ENCODE measurements at regions not wholly inside any gene's neighbourhood (a gene's known extent, or its start where the extent isn't known, plus 50 kb on each side); places are given as distances from the start of the nearest gene placed in this dataset.
"Not testable (repeated sequence)": the region's sequence is repeated elsewhere in the genome, so short reads cannot be mapped to it uniquely, and the experiment has no call there.

DNA sequence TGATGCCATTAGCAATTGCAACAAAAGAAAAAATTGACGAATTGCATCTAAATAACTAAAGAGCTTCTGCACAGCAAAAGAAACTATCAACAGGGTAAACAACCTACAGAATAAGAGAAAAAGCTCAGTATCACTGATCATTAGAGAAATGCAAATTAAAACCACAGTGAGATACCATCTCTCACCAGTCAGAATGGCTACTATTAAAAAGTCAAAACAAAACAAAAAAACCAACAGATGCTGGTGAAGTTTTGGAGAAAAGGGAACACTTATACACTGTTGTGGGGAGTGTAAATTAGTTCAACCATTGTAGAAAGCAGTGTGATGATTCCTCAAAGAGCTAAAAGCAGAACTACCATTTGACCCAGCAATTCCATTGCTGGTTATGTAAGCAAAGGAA lies 155.1 kb upstream of the GHR start:
- TF ChIP-seq, protein P1, sequence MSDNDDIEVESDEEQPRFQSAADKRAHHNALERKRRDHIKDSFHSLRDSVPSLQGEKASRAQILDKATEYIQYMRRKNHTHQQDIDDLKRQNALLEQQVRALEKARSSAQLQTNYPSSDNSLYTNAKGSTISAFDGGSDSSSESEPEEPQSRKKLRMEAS (IDR thresholded peaks at IDR 0.05), result not testable (repeated sequence)
- not testable (repeated sequence) for TF ChIP-seq ZFX (IDR thresholded peaks at IDR 0.05); SP1 (IDR thresholded peaks at IDR 0.05; ENCODE audit: low read depth); EZH2phosphoT487 (IDR thresholded peaks at IDR 0.05; ENCODE audit: borderline replicate concordance); EZH2 (IDR thresholded peaks at IDR 0.05)
- TF ChIP-seq, protein P2, sequence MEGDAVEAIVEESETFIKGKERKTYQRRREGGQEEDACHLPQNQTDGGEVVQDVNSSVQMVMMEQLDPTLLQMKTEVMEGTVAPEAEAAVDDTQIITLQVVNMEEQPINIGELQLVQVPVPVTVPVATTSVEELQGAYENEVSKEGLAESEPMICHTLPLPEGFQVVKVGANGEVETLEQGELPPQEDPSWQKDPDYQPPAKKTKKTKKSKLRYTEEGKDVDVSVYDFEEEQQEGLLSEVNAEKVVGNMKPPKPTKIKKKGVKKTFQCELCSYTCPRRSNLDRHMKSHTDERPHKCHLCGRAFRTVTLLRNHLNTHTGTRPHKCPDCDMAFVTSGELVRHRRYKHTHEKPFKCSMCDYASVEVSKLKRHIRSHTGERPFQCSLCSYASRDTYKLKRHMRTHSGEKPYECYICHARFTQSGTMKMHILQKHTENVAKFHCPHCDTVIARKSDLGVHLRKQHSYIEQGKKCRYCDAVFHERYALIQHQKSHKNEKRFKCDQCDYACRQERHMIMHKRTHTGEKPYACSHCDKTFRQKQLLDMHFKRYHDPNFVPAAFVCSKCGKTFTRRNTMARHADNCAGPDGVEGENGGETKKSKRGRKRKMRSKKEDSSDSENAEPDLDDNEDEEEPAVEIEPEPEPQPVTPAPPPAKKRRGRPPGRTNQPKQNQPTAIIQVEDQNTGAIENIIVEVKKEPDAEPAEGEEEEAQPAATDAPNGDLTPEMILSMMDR (IDR thresholded peaks at IDR 0.05 in 2 of 3, conservative IDR thresholded peaks at IDR 0.05 in 1 of 3; ENCODE audit: borderline replicate concordance in 1 of 3, insufficient read depth in 1 of 3, low read depth in 2 of 3, low read length in 2 of 3), result not testable (repeated sequence)
